ENCODE measurements at regions not wholly inside any gene's neighbourhood (a gene's known extent, or its start where the extent isn't known, plus 50 kb on each side); places are given as distances from the start of the nearest gene placed in this dataset.

DNA sequence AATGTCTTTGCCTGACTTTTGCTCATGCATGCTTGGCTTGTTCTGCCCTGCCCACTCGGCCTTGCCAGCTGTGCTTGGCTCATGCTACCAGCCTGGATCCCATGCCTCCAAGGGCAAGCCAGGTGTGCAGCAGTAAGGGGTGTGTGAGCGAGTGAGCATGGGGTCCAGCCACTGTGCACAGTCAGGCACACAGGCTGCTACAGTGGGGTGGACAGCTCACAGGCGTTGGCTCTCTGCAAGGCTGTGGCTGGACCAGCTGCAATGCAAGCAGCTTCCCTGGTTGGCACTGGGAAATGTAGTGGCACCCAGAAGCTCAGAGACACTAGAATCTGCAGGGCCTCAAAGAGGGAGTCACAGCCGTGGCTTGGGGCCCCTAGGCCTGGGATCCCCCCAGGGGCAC lies 529.7 kb downstream of the DSC3 start:
- no peak for DNase-seq

DNA sequence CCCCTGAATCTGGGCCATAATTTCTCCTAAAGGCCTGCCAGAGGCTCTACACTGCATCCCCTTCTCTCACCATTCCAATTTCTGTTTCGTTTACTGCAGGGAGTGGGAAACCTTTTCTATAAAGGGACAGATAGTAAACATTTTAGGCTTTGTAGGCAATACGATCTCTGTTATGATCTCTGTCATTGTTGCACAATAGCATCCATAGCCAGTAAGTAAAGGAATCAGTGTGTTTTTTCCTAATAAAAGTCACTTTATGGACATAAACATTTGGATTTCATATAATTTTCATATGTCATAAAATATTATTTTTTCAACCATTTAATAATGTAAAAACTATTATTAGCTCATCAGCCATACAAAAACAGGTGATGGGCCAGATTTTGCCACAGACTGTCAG lies 531.7 kb downstream of the DSC3 start:
- DNase-seq, result no peak

DNA sequence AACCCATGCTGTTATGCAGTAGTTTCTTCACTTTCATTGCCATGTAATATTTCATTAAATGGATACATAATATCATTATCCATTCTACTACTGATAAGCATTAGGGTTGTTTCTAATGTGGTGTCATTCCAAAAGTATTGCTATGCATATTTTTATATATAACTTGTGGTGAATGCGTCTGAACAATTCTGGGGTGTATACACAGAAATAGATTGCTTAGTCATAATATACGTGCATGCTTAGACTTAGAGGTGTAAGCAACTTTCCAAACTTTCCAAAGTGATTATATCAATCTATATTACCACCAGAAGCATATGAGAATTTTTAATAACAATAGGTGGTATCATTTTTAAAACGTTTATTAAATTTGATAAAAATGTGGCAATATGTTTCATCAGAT lies 540.9 kb downstream of the DSC3 start:
- DNase-seq, result no peak

DNA sequence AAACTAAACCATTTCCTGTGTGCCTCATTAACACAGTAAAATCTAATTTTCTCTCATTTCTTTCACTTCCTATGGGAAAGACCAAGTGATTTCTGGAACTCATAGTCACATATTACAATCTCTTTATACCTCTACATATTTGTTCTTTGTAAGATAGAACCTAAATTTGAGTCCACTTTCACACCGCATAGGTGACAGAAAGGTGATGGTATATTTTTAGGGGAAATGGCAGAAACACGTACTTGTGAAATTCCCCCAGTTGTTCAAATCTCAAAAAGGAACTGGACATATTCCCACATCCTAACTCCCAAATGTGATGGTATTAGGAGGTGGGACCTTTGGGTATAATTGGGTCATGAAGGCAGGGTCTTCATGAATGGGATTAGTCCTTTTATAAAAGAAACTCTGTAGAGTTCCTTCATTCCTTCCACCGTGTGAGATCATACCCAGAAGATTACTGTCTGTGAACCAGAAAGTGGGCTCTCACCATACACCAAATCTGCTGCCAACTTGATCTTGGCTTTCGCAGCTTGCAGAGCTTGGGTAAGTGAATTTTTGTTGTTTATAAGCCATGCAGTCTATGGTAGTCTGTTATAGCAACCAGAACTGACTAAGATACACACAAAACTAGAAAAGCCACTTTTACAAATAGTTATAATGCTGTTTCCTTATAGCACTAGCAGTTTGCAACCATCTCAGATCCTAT lies 542.1 kb downstream of the DSC3 start:
- DNase-seq, result no peak

DNA sequence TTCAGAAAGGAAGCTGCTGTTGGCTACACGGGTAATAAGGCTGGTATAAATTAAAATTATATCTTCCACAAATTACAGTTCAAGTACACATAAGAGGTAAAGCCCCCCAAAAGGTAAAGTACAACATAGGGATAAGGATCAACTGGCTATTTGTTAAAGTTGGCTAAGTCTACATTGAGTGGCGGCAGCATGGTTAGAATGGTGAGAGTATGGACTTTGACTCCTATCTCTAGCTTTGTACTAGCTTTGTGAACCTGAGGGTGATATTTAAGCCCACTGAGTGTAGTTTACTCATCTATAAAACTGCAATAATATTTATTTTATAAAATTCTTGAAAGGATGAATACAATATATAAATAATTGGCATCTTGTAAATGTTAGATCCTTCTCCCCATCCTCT lies 542.8 kb downstream of the DSC3 start:
- DNase-seq, result no peak

DNA sequence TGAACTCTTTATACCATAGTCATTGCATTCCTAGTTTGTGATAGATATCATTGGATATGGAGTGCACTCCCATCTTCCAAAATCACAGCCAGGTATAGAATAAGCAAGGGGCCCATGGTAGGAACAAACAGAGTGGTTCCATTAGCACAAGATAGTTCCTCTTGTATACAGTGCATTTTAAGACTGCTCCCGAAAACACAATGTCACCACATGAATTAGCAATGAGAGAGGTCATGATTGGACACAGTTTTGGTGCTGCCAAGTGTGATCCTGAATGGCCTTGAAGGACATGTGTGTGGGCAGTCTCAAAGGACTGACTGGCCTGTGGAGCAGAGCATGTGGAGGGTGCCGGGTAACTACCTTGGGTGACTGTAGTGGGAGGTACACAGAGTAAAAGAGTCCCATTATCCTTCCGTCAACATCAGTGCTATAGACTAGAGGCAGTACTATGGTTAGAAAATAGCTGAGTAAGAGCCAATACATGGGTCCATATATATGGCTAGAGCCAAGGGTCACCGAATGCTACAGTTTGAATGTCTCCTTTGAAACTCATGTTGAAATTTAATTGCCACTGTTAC lies 549.9 kb downstream of the DSC3 start:
- DNase-seq, result no peak

DNA sequence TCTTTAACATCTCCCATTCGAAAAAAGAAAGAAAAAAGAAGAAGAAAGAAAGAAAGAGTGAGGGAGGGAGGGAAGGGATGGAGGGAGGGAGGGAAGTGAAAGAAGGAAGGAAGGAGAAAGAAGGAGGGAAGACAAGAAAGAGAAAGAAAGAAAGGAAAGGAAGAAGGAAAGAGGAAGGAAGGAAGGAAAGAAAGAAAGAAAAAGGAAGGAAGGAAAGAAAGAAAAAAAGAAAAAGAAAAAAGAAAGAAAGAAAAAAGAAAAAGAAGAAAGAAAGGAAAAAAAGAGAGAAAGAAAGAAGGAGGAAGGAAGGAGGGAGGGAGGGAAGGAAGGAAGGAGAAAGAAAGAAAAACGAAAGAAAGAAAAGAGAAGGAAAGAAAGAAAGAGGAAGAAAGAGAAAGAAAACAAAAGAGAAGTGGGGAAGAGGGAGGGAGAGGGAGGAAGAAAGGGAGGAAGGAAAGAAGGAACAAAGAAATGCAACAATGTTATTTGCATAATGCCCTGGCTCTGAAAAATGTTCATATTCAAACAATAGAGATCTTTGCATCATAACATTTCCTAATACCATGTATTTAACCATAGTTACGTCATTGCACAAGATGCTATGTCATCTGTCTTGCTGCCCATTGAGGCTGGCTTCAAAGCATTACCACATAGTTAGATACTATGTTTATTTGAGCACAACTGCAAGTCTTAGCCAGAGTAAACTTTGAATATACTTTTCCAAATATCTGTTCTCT lies 550.6 kb downstream of the DSC3 start:
- no peak for DNase-seq

DNA sequence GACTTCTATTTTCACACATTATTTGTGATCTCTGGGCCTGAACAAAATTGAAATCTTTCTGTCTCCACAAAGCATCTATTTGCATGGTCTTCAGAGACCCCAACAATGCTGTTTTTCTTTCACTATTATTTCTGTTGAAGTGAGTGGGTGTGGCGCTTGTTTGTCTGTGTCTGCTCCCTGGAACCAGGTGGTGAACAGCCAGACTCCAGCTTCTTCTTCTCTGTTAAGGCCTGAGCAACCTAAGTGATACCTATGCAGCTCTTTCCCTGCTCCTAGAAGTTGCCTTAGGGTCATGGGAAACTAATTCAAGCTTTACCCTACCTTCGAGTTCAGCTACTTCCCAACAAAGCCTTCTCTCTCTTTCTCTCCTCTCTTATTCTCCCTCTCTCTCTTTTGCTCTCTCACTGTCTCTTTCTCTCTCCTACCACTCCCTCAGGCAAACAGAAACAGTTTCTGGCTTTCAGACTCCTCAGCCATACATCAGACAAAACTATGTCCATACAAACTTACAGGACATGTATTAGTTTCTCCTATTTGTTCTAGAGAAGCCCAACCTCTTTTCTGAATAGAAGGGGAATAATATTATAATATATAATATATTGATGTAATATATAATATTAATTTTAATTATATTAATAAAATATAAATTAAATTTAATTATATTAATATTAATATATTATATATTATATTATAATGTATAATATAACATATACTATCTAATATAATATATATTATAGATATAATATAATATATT lies 552.5 kb downstream of the DSC3 start:
- DNase-seq, result no peak

DNA sequence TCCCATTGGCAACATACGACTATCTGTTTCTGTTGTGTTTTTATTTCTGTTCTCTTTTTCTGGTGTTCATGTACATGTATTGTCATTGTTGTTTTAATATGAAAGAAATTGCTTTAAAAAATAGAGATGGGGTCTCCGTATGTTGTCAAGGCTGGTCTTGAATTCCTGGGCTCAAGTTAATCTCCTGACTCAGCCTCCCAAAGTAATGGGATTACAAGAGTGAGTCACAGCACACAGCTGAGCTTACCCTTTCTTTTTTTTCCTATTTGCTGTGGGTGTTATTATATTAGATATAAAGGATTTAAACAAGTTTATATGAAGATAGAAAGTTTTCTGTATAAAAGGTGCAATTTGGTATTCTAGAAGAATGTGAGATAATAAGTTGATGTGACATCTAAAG lies 554.6 kb downstream of the DSC3 start:
- no peak for DNase-seq

DNA sequence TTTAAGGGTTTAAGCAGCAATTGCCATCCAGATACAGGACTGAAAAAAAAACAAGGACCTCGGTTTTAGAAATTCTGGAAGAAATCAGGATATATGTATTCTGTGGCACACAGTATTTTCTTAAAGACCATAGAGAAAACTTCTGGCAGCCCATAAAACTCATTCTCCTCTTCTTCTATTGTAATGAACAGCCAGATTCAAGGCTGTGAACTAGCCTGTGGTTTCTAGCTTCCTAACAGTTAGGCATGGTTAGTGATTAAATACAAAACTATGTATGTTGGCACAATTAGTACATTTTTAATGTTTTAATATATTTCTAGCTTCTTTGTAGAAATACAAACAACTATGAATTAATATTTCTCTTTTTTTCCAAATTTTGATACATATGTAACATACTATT lies 555.7 kb downstream of the DSC3 start:
- DNase-seq, result no peak

DNA sequence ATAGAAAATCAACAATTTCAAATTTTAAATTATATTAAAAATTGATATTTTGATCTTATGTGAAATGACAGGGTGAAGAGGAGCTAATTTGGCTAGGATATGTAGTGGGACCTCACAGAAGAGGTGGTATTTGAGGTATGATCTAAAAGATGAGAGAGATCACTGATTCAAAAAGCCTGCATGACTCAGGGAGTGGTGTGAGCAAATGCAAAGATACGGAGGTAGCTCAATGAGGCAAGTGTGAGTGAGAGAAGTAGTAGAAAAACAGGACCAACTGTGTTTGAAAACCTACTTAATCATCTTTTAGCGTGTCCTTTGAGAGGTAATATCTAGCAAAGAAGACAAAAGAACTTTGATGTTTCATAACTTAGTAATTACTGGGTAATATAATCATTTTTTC lies 557.5 kb downstream of the DSC3 start:
- no peak for DNase-seq

DNA sequence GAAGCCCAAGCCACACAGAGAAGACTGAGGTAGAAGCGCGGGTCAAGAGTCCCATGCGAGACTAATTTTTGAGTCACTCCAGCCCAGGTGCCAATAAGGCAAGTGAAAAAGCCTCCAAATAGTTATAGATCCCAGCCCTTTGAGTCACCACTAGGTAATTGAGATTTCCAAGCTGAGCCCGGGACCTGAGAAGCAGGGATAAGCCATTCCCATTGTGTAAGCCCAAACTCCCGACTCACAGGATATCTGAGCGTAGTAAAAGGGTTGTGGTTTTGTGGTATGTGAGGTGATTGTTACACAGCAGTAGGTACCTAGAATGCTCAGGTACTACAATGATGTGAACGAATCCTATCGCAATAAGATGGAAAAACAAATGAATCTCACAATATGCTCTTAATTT lies 560.7 kb downstream of the DSC3 start:
- no peak for DNase-seq

DNA sequence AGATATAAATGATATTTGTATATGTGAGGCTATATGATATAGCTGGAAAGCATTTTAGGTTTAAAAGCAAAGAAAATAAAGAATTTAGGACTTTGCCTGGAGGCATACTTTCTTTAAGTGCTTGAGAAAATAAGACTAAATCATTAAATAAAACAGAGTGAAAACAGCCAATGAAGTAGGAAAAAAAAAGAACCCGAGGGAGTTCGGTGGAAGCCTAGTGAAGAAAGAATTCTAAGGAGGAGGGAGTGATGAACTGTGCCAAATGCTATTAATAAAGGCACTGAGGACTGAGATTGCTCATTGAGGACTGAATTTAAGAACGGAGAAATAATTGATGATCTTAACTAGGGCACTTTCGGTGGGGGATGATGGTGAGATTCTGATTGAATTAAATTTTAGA lies 573.5 kb downstream of the DSC3 start:
- DNase-seq, result no peak

DNA sequence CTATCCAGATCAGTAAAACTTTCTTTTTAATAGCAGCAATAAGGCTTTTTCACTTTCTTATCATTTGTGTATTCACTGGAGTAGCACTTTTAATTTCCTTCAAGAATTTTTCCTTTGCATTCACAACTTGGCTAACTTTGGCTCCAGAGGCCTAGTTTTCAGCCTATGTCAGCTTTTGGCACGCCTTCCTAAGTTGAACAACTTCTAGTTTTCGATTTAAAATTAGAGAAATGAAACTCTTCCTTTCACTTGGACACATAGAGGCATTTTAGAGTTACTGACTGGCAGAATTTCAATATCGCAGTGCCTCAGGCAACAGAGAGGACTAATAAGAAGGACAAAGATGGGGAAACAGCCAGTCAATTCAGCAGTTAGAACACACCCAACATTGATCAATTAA lies 577.4 kb downstream of the DSC3 start:
- DNase-seq, result no peak

DNA sequence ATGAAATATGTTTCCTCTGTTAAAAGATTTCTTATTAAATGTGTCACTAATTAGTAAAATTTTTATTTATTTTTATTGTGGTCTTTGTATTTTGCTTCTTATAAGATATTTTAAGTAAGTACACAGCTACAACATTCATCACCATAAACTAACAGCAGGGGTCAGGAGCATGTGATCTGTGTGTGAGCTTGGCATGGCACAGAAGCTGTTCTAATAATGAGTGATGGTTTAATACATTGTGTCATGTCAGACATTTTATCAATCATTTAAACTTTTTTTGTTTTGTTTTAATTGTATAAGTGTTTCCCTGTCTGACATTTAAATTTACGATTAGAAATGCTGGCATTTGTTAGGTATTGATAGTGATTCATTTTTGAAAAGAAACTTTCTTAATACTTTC lies 585.4 kb downstream of the DSC3 start:
- no peak for DNase-seq

DNA sequence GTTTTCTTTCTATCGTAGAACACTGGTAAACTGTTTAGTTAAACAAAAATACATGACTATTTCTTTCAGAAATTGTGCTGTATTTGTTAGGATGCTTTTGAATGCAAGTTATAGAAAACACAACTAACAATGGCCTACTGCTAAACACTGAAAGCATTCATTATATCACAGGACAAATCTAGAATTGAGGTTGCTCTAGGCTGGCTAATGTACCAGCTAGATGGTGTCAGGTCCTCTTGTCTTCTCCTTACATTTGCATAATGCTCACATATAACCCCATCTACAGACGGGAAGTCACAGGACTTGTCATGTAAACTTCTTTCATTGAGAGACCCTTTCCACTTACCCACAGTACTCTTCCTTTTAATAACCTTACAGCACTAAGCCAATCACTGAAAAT lies 586.8 kb downstream of the DSC3 start:
- no peak for DNase-seq

DNA sequence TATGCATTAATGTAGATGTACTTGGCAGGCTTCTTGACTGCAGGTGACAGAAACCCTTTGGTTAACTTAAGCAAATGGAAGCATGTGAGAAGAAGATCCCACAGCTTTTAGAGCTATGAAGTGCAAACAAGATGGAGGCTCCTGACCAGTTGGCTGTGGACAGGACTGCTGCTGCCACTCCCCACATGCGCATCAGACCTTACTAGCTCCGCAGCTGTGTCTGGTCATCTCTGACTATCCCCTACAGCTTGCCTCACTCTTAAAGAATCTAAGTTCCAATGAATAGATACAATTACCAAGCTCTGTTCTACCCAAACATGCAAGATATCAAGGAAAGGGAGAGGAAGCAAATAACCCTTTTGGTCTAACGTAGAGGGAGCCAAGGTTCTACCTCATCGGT lies 587.6 kb downstream of the DSC3 start:
- DNase-seq, result no peak

DNA sequence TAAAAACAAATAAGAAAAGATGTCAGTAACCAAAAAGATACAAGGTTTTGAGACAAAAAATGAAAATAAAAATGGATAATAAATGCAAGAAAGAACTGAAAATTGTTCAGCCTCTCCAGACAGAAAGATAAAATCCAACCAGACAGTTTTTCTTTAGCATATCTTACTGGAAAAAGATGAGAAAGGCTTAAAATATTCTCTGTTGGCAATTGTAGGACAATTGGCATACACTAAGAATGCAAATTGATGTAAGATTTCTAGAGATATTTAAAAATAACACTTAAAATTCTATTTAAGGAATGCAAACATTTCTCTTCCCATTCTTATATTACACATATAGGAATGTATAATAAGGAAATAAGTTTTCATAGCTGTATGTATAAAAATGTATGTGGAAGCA lies 590.6 kb downstream of the DSC3 start:
- no peak for DNase-seq

DNA sequence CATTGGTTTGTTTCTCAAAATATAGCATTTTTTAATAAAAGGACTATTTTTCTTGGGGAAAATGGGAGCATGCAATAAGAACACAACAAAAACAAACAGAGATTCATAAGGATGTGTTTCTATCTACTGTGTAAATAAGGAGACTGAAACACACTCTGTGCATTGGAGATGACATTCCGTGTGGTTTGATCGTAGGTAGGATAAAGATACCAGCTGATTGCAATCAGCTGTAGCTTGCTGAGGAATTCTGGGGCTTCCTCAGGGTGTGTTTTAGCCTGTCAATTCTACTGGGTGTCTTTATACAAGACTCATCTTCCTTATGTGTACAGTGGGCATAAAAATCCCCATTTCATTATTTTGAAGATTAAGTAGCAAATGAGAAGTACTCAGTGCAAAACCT lies 591.6 kb downstream of the DSC3 start:
- DNase-seq, result no peak

DNA sequence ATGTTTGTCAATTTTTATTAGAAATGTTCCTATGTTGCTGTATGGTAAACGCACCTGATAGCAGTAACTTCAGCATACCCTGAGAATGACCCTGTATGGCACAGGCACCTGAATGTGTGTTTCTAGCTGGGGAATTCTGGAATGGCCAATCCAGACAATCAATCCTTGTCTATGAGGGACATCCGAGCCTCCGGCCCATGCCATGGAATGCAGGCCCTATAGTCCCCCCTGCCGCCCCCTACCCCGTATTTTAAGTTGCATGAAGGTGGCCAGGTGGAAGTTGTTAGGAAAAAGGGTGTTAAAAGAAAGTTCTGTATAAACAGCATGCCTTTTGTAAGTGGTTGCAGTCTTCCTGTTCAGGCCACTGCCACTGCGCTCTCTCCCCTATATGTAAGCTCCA lies 595.9 kb downstream of the DSC3 start:
- DNase-seq, result no peak

DNA sequence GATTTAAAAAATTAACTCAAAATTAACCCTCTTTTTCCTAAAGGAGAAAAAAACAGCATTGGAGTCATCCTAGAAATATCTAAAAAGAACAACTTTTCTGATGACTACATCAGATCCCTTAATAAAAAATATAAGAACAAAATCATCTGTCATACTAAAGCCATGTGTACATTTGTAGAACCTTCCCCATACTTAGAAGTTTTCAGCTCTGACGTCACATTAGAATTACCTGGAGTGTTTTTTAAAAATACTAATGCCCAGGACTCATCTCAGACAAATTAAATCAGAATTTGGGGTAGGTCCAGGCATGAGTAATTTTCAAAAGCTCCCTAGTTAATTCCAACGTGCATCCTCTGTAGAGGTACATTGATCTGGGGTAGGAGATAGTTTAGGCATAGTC lies 598.0 kb downstream of the DSC3 start:
- no peak for DNase-seq

DNA sequence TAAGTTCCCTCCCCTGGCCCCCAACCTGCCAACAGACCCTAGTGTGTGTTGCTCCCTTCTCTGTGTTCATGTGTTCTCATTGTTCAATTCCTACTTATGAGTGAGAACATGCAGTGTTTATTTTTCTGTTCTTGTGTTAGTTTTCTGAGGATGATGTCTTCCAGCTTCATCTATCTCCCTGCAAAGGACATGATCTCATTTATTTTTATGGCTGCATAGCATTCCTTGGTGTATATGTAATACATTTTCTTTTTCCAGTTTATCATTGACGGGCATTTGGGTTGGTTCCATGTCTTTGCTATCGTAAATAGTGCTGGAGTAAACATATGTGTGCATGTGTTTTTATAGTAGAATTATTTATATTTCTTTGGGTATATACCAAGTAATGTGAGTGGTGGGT lies 602.2 kb downstream of the DSC3 start:
- DNase-seq, result no peak

DNA sequence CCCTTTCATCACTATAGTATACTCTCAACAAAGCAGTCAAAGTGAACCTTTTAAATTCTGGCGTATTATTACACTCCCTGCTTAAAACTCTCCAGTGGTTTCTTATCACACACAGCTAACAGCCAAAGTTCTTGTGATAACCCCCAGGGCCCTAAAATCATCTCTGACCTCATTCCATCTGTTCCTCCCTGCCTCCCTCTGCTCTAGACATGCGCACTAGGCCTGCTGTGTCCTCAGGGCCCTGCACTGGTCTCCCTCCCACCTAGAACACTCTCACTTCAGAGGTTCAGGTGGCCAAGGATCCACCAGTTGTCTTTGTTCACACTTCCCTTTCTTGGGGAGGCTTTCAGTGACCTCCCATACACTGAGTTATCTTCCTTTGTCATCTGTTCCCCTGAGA lies 603.4 kb downstream of the DSC3 start:
- DNase-seq, result no peak

DNA sequence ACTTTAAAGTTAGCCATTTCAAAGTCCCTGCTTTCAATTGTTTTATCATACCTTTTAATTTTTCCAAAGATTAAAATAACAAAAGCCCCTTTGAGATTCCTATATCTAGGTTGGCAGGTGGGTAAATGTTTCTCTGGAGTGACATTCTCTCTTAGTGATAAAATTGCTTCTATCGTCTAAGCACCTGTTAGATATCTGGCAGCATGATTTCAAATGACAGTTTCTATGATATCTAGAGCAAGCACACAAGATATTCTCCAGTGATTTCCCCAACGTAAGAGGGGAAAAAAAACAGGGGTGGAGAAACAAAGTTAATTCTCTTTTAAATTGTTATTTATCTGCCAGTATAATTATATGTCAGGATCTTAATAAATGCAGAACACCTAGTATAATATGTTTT lies 610.2 kb downstream of the DSC3 start:
- DNase-seq, result no peak

Measured in KG1 (cell line).